PC-3 (cell line): ENCODE measurements at regions not wholly inside any gene's neighbourhood (a gene's known extent, or its start where the extent isn't known, plus 50 kb on each side); places are given as distances from the start of the nearest gene placed in this dataset.

ENCODE experiments used
- CTCF ChIP-seq: fragments of 300-600 bp; sonication (generic); conservative IDR thresholded peaks from 2 replicates; pipeline ENCODE4 v1.5.1; 2017; ENCODE audit warnings: antibody characterized with exemption, low read depth, mild to moderate bottlenecking, low read length
- EZH2 ChIP-seq: fragments of 300-600 bp; sonication (generic); IDR thresholded peaks from one replicate; pipeline ENCODE4 v1.6.1; 2017; ENCODE audit warnings: antibody characterized with exemption, mild to moderate bottlenecking, low read length; ENCODE audit not compliant: unreplicated experiment
- EZH2phosphoT487 ChIP-seq: fragments of 300-600 bp; sonication (generic); IDR thresholded peaks from 2 replicates; pipeline ENCODE4 v1.6.1; 2018; ENCODE audit warnings: mild to moderate bottlenecking, antibody characterized with exemption, low read length, borderline replicate concordance

- no peak for TF ChIP-seq CTCF
- no peak for TF ChIP-seq EZH2
- no peak for TF ChIP-seq EZH2phosphoT487
These were observed 310.4 kb downstream of the SETD4 start for GRCh38 chr21:35749904-35750303.
